GM12878 (cell line): ENCODE measurements at regions not wholly inside any gene's neighbourhood (a gene's known extent, or its start where the extent isn't known, plus 50 kb on each side); places are given as distances from the start of the nearest gene placed in this dataset.
"Not testable (repeated sequence)": the region's sequence is repeated elsewhere in the genome, so short reads cannot be mapped to it uniquely, and the experiment has no call there.

Experiments used
- BCLAF1 ChIP-seq: fragments of 450-650 bp; IDR thresholded peaks from 2 replicates; pipeline ENCODE4 v1.6.1; 2017; ENCODE audit warnings: antibody characterized with exemption, mild to moderate bottlenecking, moderate library complexity
- BRCA1 ChIP-seq: IDR thresholded peaks from 2 replicates; pipeline ENCODE4 v1.6.1; 2011; ENCODE audit warnings: low read depth, low read length, improper control_type of control experiment
- CTCF ChIP-seq, 3 experiments: IDR thresholded peaks in 2 of 3; conservative IDR thresholded peaks in 1 of 3; 2 replicates each; pipeline ENCODE4 v1.5.1; 2011; ENCODE audit warnings: low read depth in 3 of 3, low read length in 3 of 3, mild to moderate bottlenecking in 3 of 3, control low read depth in 2 of 3, moderate library complexity in 2 of 3, inconsistent platforms in 1 of 3, mixed read lengths in 1 of 3; ENCODE audit not compliant: control insufficient read depth in 2 of 3, insufficient read depth in 1 of 3; ENCODE audit errors: extremely low read depth in 1 of 3
- EED ChIP-seq: sonication (generic); IDR thresholded peaks from 2 replicates; pipeline ENCODE4 v1.6.1; 2016; ENCODE audit warnings: antibody characterized with exemption, low read depth
- FOXK2 ChIP-seq: fragments of 450-650 bp; IDR thresholded peaks from 2 replicates; pipeline ENCODE4 v1.6.1; 2017; ENCODE audit warnings: mild to moderate bottlenecking, moderate library complexity
- GABPA ChIP-seq: IDR thresholded peaks from 2 replicates; pipeline ENCODE4 v1.6.1; 2014; ENCODE audit warnings: antibody characterized with exemption, low read depth, mild to moderate bottlenecking, inconsistent platforms
- MAX ChIP-seq: IDR thresholded peaks from 2 replicates; pipeline ENCODE4 v1.6.1; 2012; ENCODE audit warnings: low read depth, low read length, improper control_type of control experiment
- MXI1 ChIP-seq: fragments of 150-350 bp; IDR thresholded peaks from 2 replicates; pipeline ENCODE4 v1.6.1; 2011; ENCODE audit warnings: low read depth, mild to moderate bottlenecking, inconsistent platforms, low read length, improper control_type of control experiment
- MYC ChIP-seq: IDR thresholded peaks from 2 replicates; pipeline ENCODE4 v1.6.1; 2011; ENCODE audit warnings: mild to moderate bottlenecking, low read length, moderate library complexity, inconsistent platforms; ENCODE audit not compliant: insufficient read depth, insufficient replicate concordance, insufficient read length, severe bottlenecking
- SIN3A ChIP-seq: IDR thresholded peaks from 2 replicates; pipeline ENCODE4 v1.6.1; 2012; ENCODE audit warnings: low read depth, low read length, improper control_type of control experiment
- SRF ChIP-seq, 2 experiments: IDR thresholded peaks; 2 replicates each; pipeline ENCODE4 v1.6.1; 2011; ENCODE audit warnings: low read depth in 2 of 2, low read length in 2 of 2, mild to moderate bottlenecking in 1 of 2, moderate library complexity in 1 of 2
- WRNIP1 ChIP-seq: IDR thresholded peaks from 2 replicates; pipeline ENCODE4 v1.6.1; 2011; ENCODE audit warnings: low read depth, low read length, improper control_type of control experiment, borderline replicate concordance
- TF ChIP-seq, protein P1 (sequence below): IDR thresholded peaks from 2 replicates; pipeline ENCODE4 v1.6.1; 2011; ENCODE audit warnings: borderline replicate concordance, low read depth, mild to moderate bottlenecking, moderate library complexity, mixed read lengths, low read length; ENCODE audit not compliant: insufficient read depth; ENCODE audit errors: extremely low read length

GRCh38 chr17:22226932-22227331 lies 534.6 kb downstream of the KCNJ18 start:
- TF ChIP-seq FOXK2; SIN3A; CTCF (IDR thresholded peaks at IDR 0.05 in 2 of 3, conservative IDR thresholded peaks at IDR 0.05 in 1 of 3; ENCODE audit: control insufficient read depth in 2 of 3, extremely low read depth in 1 of 3, insufficient read depth in 1 of 3, low read depth in 3 of 3, low read length in 3 of 3); SRF (IDR thresholded peaks at IDR 0.05; ENCODE audit: low read depth in 2 of 2, low read length in 2 of 2); GABPA; BCLAF1; MYC; WRNIP1; MXI1; MAX; BRCA1; EED: not testable (repeated sequence)
- TF ChIP-seq, protein P1, sequence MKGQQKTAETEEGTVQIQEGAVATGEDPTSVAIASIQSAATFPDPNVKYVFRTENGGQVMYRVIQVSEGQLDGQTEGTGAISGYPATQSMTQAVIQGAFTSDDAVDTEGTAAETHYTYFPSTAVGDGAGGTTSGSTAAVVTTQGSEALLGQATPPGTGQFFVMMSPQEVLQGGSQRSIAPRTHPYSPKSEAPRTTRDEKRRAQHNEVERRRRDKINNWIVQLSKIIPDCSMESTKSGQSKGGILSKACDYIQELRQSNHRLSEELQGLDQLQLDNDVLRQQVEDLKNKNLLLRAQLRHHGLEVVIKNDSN, result not testable (repeated sequence)
